Neural cell (in vitro differentiated cells): ENCODE measurements at regions not wholly inside any gene's neighbourhood (a gene's known extent, or its start where the extent isn't known, plus 50 kb on each side); places are given as distances from the start of the nearest gene placed in this dataset.

Source experiments
- H2AFZ ChIP-seq: fragments of 200-600, 300-800 bp; sonication (generic), shearing (Covaris generic); 2 replicates; pipeline ENCODE4 v1.6.0; 2014; ENCODE audit warnings: low read depth, mild to moderate bottlenecking, antibody characterized with exemption, low read length, moderate library complexity
- H3F3A ChIP-seq: fragments of 200-600 bp; shearing (Covaris generic); 2 replicates; pipeline ENCODE4 v1.6.1; 2016; ENCODE audit warnings: mild to moderate bottlenecking, moderate library complexity, mixed read lengths, antibody characterized with exemption, low read length; ENCODE audit not compliant: insufficient read depth, poor library complexity, severe bottlenecking
- H3K27ac ChIP-seq: fragments of 200-600, 300-800 bp; sonication (generic), shearing (Covaris generic); 2 replicates; pipeline ENCODE4 v1.5.1; 2014; ENCODE audit warnings: mild to moderate bottlenecking, low read length, moderate library complexity
- H3K27me3 ChIP-seq: fragments of 300-800, 200-600 bp; sonication (generic), shearing (Covaris generic); 2 replicates; pipeline ENCODE4 v1.6.0; 2014; ENCODE audit warnings: mild to moderate bottlenecking, low read depth, low read length, moderate library complexity; ENCODE audit not compliant: insufficient read depth
- H3K36me3 ChIP-seq: fragments of 300-800, 200-600 bp; sonication (generic), shearing (Covaris generic); 2 replicates; pipeline ENCODE4 v1.5.1; 2014; ENCODE audit warnings: mild to moderate bottlenecking, antibody characterized with exemption, low read length, moderate library complexity; ENCODE audit not compliant: insufficient read depth
- H3K4me2 ChIP-seq: fragments of 300-800, 200-600 bp; sonication (generic), shearing (Covaris generic); 2 replicates; pipeline ENCODE4 v1.6.0; 2014; ENCODE audit warnings: mild to moderate bottlenecking, low read length
- H3K4me3 ChIP-seq: fragments of 300-800, 200-600 bp; sonication (generic), shearing (Covaris generic); 2 replicates; pipeline ENCODE4 v1.5.1; 2014; ENCODE audit warnings: mild to moderate bottlenecking, low read length, moderate library complexity
- H3K79me2 ChIP-seq: fragments of 200-600 bp; shearing (Covaris generic); replicated peaks from 2 replicates; pipeline ENCODE4 v1.6.0; 2014; ENCODE audit warnings: mild to moderate bottlenecking, low read length, moderate library complexity; ENCODE audit not compliant: insufficient read depth
- H3K9ac ChIP-seq: fragments of 300-800, 200-600 bp; sonication (generic), shearing (Covaris generic); 2 replicates; pipeline ENCODE4 v1.6.1; 2016; ENCODE audit warnings: mild to moderate bottlenecking, low read length, mixed read lengths
- H3K9me2 ChIP-seq: fragments of 200-600 bp; shearing (Covaris generic); 2 replicates; pipeline ENCODE4 v1.6.1; 2016; ENCODE audit warnings: mild to moderate bottlenecking, low read length, mixed read lengths; ENCODE audit not compliant: insufficient read depth
- H3K9me3 ChIP-seq: fragments of 200-600, 300-800 bp; sonication (generic), shearing (Covaris generic); 2 replicates; pipeline ENCODE4 v1.6.1; 2016; ENCODE audit warnings: mild to moderate bottlenecking, mixed run types, low read length, moderate library complexity, mixed read lengths
- H4K20me1 ChIP-seq: fragments of 200-600 bp; shearing (Covaris generic); 2 replicates; pipeline ENCODE4 v1.6.1; 2016; ENCODE audit warnings: mild to moderate bottlenecking, mixed run types; ENCODE audit not compliant: insufficient read depth
- EP300 ChIP-seq: fragments of 450-650 bp; conservative IDR thresholded peaks from 2 replicates; pipeline ENCODE4 v1.6.1; 2014; ENCODE audit warnings: antibody characterized with exemption, mild to moderate bottlenecking, moderate library complexity; ENCODE audit not compliant: poor library complexity, severe bottlenecking
- EZH2 ChIP-seq: fragments of 200-600, 300-800 bp; shearing (Covaris generic), sonication (generic); IDR thresholded peaks from 2 replicates; pipeline ENCODE4 v1.6.1; 2014; ENCODE audit warnings: antibody characterized with exemption, low read length, borderline replicate concordance, mild to moderate bottlenecking; ENCODE audit not compliant: insufficient read depth, poor library complexity, severe bottlenecking
- MXI1 ChIP-seq: fragments of 450-650 bp; conservative IDR thresholded peaks from 2 replicates; pipeline ENCODE4 v1.6.1; 2014; ENCODE audit warnings: antibody characterized with exemption, mild to moderate bottlenecking; ENCODE audit not compliant: poor library complexity, severe bottlenecking
- POLR2AphosphoS5 ChIP-seq: IDR thresholded peaks from 2 replicates; pipeline ENCODE4 v1.6.1; 2012
- RAD21 ChIP-seq: fragments of 450-650 bp; conservative IDR thresholded peaks from 2 replicates; pipeline ENCODE4 v1.6.1; 2014; ENCODE audit warnings: antibody characterized with exemption, mild to moderate bottlenecking, moderate library complexity
- REST ChIP-seq: IDR thresholded peaks from 2 replicates; pipeline ENCODE4 v1.6.1; 2012; ENCODE audit warnings: borderline replicate concordance
- SMC3 ChIP-seq: fragments of 450-650 bp; conservative IDR thresholded peaks from 2 replicates; pipeline ENCODE4 v1.6.1; 2014; ENCODE audit warnings: antibody characterized with exemption, mild to moderate bottlenecking, moderate library complexity; ENCODE audit not compliant: poor library complexity
- TAF1 ChIP-seq: IDR thresholded peaks from 2 replicates; pipeline ENCODE4 v1.6.1; 2012; ENCODE audit warnings: low read depth
- TF ChIP-seq, protein P1 (sequence below): fragments of 450-650 bp; IDR thresholded peaks from 2 replicates; pipeline ENCODE4 v1.5.1; 2014; ENCODE audit warnings: antibody characterized with exemption, mild to moderate bottlenecking, moderate library complexity; ENCODE audit not compliant: poor library complexity, severe bottlenecking

GRCh38 chr2:102082571-102083392 is 59.8 kb upstream of the IL1R1 start:
- Histone ChIP-seq H3F3A (no peaks in the 10 kb centered on the region), H3K27me3 (no peaks in the 10 kb centered on the region), H3K27ac (no peak overlapping the region), H2AFZ (no peak overlapping the region), H3K36me3 (no peaks in the 10 kb centered on the region), H3K9me2 (no peaks in the 10 kb centered on the region), H3K9ac (no peak overlapping the region), H3K9me3 (no peaks in the 10 kb centered on the region), H3K4me3 (no peak overlapping the region), H4K20me1 (no peaks in the 10 kb centered on the region), H3K4me2 (no peak overlapping the region), H3K79me2 (no peaks in the 10 kb centered on the region)
- TF ChIP-seq MXI1 (no peak), REST (no peak)
- TF ChIP-seq, protein P1, sequence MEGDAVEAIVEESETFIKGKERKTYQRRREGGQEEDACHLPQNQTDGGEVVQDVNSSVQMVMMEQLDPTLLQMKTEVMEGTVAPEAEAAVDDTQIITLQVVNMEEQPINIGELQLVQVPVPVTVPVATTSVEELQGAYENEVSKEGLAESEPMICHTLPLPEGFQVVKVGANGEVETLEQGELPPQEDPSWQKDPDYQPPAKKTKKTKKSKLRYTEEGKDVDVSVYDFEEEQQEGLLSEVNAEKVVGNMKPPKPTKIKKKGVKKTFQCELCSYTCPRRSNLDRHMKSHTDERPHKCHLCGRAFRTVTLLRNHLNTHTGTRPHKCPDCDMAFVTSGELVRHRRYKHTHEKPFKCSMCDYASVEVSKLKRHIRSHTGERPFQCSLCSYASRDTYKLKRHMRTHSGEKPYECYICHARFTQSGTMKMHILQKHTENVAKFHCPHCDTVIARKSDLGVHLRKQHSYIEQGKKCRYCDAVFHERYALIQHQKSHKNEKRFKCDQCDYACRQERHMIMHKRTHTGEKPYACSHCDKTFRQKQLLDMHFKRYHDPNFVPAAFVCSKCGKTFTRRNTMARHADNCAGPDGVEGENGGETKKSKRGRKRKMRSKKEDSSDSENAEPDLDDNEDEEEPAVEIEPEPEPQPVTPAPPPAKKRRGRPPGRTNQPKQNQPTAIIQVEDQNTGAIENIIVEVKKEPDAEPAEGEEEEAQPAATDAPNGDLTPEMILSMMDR: no peak

DNA sequence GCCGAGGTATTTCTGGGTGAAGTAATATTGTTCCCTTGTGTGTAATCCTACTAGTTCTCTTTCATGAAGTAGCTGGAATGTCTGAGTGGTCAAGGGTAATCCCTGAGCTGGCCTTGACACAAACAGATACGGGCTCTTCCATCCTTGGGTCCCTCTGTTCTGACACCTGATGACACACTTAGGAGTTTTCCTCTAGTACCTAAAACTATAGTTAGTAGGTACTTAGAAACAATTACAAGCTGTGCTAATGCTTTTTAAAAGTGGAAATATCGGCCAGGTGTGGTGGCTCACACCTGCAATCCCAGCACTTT is 59.2 kb upstream of the IL1R1 start:
- Histone ChIP-seq H4K20me1 (no peaks in the 10 kb centered on the region), H3F3A (no peaks in the 10 kb centered on the region), H3K27ac (no peak overlapping the region), H3K27me3 (no peaks in the 10 kb centered on the region), H3K36me3 (no peaks in the 10 kb centered on the region), H3K4me2 (no peak overlapping the region), H2AFZ (no peak overlapping the region), H3K9me3 (no peaks in the 10 kb centered on the region), H3K79me2 (no peaks in the 10 kb centered on the region), H3K9me2 (no peaks in the 10 kb centered on the region), H3K9ac (no peak overlapping the region), H3K4me3 (no peak overlapping the region)
- TF ChIP-seq POLR2AphosphoS5 (no peak), SMC3 (no peak), TAF1 (no peak), EP300 (no peak), RAD21 (no peak), REST (no peak), MXI1 (no peak), EZH2 (no peak)
- TF ChIP-seq, protein P1: no peak
